GM19025 (cell line): ENCODE measurements at regions not wholly inside any gene's neighbourhood (a gene's known extent, or its start where the extent isn't known, plus 50 kb on each side); places are given as distances from the start of the nearest gene placed in this dataset.

Experiments
- ATAC-seq: cut with Tn5 transposase; IDR thresholded peaks from one replicate; pipeline ENCODE4 v1.9.1; 2021; ENCODE audit warnings: mild to moderate bottlenecking, low read depth, moderate library complexity; ENCODE audit not compliant: unreplicated experiment

GRCh38 chr20:24118441-24119175 is 130.0 kb upstream of the GGTLC1 start:
- no peak for ATAC-seq

- ATAC-seq = no peak
Measured at GRCh38 chr20:24118034-24118433, 129.5 kb upstream of the GGTLC1 start.

GRCh38 chr20:24117383-24117782 is 128.8 kb upstream of the GGTLC1 start:
- ATAC-seq = no peak

GRCh38 chr20:24116611-24117010 is 128.0 kb upstream of the GGTLC1 start:
- no peak for ATAC-seq

GRCh38 chr20:24112360-24112759 is 123.8 kb upstream of the GGTLC1 start:
- no peak for ATAC-seq

GRCh38 chr20:24111858-24112257 is 123.3 kb upstream of the GGTLC1 start:
- ATAC-seq = no peak

GRCh38 chr20:24109537-24109936 is 121.0 kb upstream of the GGTLC1 start:
- peak; percentile 67 for ATAC-seq

GRCh38 chr20:24109008-24109407 is 120.4 kb upstream of the GGTLC1 start:
- ATAC-seq = peak; percentile 35

- no peak for ATAC-seq
Measured at GRCh38 chr20:24108581-24108980, 120.0 kb upstream of the GGTLC1 start.

GRCh38 chr20:24106801-24107445 is 118.3 kb upstream of the GGTLC1 start:
- ATAC-seq = no peak

GRCh38 chr20:24106150-24106800 is 117.7 kb upstream of the GGTLC1 start:
- ATAC-seq = no peak

GRCh38 chr20:24102749-24103333 is 114.3 kb upstream of the GGTLC1 start:
- no peak for ATAC-seq

GRCh38 chr20:24102290-24102689 is 113.7 kb upstream of the GGTLC1 start:
- ATAC-seq = no peak

GRCh38 chr20:24100370-24101011 is 111.9 kb upstream of the GGTLC1 start:
- peak; percentile 58 for ATAC-seq

GRCh38 chr20:24098886-24099285 is 110.3 kb upstream of the GGTLC1 start:
- no peak for ATAC-seq

GRCh38 chr20:24097506-24098245 is 109.1 kb upstream of the GGTLC1 start:
- ATAC-seq = no peak

- ATAC-seq = no peak
Measured at GRCh38 chr20:24096864-24097450, 108.4 kb upstream of the GGTLC1 start.

GRCh38 chr20:24096264-24096663 is 107.7 kb upstream of the GGTLC1 start:
- no peak for ATAC-seq

- ATAC-seq = no peak
Measured at GRCh38 chr20:24095756-24096155, 107.2 kb upstream of the GGTLC1 start.

- no peak for ATAC-seq
Measured at GRCh38 chr20:24095303-24095702, 106.7 kb upstream of the GGTLC1 start.
